GM21717 (cell line): ENCODE measurements at regions not wholly inside any gene's neighbourhood (a gene's known extent, or its start where the extent isn't known, plus 50 kb on each side); places are given as distances from the start of the nearest gene placed in this dataset.
"Not testable (repeated sequence)": the region's sequence is repeated elsewhere in the genome, so short reads cannot be mapped to it uniquely, and the experiment has no call there.

Experiments
- ATAC-seq: cut with Tn5 transposase; IDR thresholded peaks from one replicate; pipeline ENCODE4 v1.9.1; 2021; ENCODE audit warnings: mild to moderate bottlenecking, moderate library complexity; ENCODE audit not compliant: unreplicated experiment

GRCh38 chr1:88549536-88549935, 134.5 kb upstream of the PKN2 start:
- ATAC-seq, result no peak

DNA sequence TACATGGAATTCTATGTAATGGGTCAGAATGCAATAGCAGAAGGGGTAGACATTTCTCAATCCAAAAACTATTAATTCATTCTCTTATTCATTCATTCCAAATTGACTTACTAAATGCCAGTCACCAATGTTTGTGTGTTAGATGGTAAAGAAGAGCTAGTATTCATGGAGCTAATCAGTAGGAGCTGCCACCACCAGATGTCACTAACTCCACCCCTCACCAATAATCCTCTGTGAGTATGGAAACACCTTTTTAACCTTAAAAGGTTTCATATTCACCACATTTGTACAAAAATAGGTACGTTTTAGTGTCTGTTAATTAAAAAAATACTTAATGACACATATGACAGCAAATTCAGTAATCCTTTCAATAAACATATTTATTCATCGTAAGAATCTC, 131.8 kb upstream of the PKN2 start:
- ATAC-seq, result no peak

GRCh38 chr1:88557014-88557413, 127.1 kb upstream of the PKN2 start:
- no peak for ATAC-seq

- no peak for ATAC-seq
Measured at GRCh38 chr1:88560621-88561020, 123.5 kb upstream of the PKN2 start.

- ATAC-seq, result no peak
Measured at GRCh38 chr1:88562991-88563390, 121.1 kb upstream of the PKN2 start.

DNA sequence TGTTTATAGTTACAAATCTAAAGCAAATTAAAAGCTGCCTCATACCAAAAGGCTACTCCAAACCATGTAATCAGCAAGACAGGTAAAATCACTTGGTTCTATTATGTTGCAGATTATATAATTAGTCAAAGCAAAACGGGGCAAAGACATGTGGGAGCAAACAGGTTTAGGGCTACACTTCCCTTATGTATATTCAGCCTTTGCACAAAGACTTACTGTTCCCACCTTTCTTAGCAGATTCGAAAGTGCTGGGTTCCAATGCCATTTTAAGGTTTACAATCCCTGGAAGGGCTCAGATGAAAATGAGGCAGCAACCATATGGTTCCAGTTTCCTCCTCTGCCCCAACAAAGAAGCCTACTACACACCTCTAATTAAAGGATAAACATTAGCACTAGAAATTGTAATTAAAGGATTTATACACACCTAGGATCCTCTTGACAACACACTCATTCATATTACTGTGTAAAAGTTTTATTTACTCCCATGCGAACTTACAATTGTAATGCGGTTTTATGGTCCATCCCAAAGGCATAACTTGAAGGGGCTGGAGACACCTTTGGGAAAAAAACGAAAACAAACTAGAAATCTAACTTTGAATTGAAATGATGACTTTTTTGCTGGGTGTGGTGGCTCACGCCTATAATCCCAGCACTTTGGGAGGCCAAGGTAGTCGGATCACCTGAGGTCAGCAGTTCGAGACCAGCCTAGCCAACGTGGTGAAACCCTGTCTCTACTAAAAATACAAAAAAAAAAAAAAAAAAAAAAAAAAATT, 117.3 kb upstream of the PKN2 start:
- ATAC-seq, result no peak

GRCh38 chr1:88571506-88571905, 112.6 kb upstream of the PKN2 start:
- no peak for ATAC-seq

DNA sequence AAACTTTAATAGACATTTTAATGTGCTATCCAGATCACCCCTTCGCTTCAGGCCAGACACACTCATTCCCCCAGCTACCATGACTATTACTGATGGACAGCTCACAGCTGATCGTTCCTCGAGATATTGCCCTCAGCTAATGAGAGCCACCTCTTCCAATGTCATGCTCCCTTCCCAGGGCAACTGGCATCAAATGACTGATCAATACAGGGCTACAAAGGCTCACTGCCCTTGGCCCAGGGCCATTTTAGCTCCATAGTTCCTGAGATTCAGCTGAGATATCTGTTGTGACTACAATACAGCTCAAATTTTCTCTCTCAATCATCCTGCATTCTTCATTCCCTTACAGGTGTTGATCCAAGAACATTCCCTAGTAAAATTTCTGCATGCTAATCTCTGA, 104.5 kb upstream of the PKN2 start:
- no peak for ATAC-seq

- ATAC-seq, result no peak
Measured at GRCh38 chr1:88581703-88582102, 102.4 kb upstream of the PKN2 start.

GRCh38 chr1:88593358-88593757, 90.7 kb upstream of the PKN2 start:
- no peak for ATAC-seq

- ATAC-seq, result peak; percentile 56
Measured at GRCh38 chr1:88595355-88596002, 88.6 kb upstream of the PKN2 start.

DNA sequence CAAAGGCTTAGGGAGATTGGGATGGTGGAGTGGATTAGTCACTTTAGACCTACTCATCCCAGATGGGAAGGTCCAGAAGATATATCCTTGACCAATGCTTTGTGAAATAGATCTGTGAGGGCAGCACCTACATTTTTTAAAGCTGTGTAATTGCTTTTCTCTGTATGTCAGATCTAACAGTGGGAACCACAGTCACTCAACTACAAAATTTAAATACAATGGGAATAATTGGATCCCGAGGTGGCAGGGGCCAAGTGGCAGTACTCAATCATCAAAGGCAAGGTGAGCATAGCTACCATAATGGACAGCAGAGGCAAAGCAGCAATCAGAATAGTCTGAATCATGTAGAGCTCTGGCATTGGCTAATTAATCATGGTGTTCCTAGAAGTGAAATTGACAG, 86.1 kb upstream of the PKN2 start:
- not testable (repeated sequence) for ATAC-seq

GRCh38 chr1:88608139-88608943, 75.7 kb upstream of the PKN2 start:
- peak; percentile 72 for ATAC-seq

DNA sequence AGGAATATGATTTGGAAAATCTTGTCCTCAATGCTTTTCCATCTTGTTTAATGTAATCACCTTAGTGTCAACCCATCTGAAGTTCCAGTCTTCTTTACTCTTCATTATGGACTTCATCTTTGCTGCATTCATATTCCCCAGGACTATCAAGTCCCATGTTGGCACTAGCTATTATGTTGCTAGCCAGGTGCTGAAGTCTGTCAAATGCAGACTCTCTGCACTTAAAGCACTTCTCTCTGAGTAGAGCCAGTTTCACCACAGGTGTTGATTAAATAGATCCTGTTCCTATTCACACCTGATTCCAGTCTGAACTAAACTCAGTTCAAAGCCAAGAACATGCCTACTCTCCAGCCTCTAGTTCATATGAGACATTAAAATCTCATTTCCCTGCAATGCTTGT, 75.0 kb upstream of the PKN2 start:
- no peak for ATAC-seq

DNA sequence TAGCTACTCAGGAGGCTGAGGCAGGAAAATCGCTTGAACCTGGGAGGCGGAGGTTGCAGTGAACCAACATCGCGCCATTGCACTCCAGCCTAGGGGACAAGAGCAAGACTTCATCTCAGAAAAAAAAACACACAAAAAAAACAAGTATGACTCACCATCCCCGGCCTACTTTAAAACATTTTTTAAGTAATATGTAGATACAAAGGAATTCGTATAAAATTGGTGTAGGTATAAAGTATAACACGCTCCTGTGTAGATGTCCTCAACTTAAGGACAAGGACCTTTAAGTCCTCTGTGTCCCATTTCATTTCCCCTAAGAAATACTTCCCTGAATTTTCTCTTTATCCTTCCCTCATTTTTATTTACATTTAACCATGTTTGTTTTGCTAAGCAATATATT, 73.4 kb upstream of the PKN2 start:
- ATAC-seq, result no peak

- ATAC-seq, result no peak
Measured at GRCh38 chr1:88612292-88612691, 71.8 kb upstream of the PKN2 start.

DNA sequence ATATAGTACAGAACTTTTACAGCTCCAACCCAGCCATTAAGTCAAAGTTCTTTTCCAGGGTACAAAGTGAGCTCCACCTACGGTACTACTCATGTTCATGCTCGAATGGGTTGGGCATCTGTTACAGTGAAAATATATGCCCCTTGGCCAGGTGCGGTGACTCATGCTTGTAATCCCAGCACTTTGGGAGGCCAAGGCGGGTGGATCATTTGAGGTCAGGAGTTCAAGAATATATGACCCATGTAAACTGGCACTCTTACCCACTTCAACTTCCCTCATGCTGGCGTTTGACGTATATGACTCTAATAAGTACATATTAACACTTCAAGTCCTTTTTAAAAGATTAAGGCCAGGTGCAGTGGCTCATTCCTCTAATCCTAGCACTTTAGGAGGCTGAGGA, 71.3 kb upstream of the PKN2 start:
- no peak for ATAC-seq

- ATAC-seq, result no peak
Measured at GRCh38 chr1:88618331-88618730, 65.7 kb upstream of the PKN2 start.

- not testable (repeated sequence) for ATAC-seq
Measured at GRCh38 chr1:88623101-88623500, 61.0 kb upstream of the PKN2 start.
